ENCODE measurements at regions not wholly inside any gene's neighbourhood (a gene's known extent, or its start where the extent isn't known, plus 50 kb on each side); places are given as distances from the start of the nearest gene placed in this dataset.

DNA sequence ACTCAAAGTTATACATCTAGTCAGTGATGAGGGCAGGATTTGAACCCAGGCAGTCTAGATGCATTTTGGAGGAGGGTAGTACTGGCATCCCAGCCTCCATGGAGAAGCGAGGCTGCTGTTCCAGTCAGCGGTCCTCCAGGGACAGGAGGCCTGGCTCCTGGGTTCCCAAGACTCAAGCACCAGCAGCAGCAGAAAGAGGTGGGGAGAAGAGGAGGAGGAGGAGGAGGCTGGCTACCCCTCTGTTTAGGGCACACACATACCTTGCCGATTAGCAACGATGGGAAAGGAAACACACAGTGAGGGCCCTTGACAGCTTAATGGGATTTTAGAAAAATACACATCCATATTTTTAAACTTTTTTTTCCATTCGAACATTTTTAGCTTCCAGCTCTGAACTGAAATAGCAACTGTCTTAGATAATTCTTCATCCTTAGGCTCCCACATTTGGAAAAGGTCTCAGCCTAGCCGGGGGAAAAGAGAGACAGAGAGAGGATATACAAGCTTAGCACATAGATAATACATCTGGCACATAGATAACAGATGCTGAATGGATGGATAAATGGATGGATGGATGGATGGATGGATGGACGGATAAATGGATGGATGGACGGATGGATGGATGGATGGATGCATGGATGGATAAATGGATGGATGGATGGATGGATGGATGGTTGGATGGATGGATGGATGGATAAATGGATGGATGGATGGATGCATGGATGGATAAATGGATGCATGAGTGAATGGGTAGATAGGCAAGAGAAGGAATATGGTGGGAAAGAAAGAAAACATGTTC lies 87.9 kb downstream of the LBH start:
- TF ChIP-seq, protein P1, sequence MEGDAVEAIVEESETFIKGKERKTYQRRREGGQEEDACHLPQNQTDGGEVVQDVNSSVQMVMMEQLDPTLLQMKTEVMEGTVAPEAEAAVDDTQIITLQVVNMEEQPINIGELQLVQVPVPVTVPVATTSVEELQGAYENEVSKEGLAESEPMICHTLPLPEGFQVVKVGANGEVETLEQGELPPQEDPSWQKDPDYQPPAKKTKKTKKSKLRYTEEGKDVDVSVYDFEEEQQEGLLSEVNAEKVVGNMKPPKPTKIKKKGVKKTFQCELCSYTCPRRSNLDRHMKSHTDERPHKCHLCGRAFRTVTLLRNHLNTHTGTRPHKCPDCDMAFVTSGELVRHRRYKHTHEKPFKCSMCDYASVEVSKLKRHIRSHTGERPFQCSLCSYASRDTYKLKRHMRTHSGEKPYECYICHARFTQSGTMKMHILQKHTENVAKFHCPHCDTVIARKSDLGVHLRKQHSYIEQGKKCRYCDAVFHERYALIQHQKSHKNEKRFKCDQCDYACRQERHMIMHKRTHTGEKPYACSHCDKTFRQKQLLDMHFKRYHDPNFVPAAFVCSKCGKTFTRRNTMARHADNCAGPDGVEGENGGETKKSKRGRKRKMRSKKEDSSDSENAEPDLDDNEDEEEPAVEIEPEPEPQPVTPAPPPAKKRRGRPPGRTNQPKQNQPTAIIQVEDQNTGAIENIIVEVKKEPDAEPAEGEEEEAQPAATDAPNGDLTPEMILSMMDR (IDR thresholded peaks at IDR 0.05; ENCODE audit: insufficient read depth, missing control alignments), result no peak
- FAIRE-seq, result no peak
- DNase-seq (ENCODE audit: insufficient read length, low spot score), result no peak

DNA sequence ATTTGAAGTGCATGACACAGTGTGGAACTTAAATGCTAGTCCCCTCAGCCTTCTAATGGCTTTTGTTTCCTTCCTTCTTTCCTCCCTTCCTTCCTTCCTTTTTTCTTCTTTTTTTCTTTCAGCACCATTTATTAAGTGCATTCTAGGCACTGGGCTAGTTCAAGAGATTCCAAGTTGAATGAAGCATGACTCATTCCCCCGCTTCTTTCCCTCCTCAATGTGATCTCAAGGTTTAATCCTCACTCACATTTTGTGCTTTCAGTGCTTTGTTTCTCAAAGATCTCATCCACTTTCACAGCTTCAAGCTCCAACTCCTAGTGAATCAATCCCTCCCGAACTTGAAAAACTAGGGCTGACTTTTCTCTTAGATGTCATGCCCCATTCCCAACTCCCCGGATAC lies 90.1 kb downstream of the LBH start:
- TF ChIP-seq, protein P1 (IDR thresholded peaks at IDR 0.05; ENCODE audit: insufficient read depth, missing control alignments), result no peak
- DNase-seq (ENCODE audit: insufficient read length, low spot score), result no peak
- no peak for FAIRE-seq

DNA sequence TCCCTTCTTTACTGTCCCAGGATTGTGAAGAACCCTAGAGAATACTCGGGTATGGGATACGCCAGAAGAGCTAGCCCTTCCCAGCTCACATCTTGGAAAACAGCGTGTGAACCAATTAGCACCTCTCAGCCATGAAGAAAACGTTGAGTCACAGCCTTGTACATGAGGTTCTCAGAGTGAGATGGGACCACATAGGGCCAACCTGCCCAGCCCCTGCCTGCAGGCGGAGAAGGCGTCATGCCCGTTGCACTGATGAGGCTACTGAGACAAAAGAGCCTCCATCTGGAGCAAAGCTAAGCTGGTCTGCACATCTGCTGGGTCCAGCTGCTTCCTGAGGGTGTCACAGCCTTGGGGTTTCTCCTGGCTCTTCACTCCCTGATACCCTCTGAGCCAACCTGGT lies 92.2 kb downstream of the LBH start:
- no peak for FAIRE-seq
- TF ChIP-seq, protein P1 (IDR thresholded peaks at IDR 0.05; ENCODE audit: insufficient read depth, missing control alignments), result no peak
- DNase-seq (ENCODE audit: insufficient read length, low spot score), result no peak

DNA sequence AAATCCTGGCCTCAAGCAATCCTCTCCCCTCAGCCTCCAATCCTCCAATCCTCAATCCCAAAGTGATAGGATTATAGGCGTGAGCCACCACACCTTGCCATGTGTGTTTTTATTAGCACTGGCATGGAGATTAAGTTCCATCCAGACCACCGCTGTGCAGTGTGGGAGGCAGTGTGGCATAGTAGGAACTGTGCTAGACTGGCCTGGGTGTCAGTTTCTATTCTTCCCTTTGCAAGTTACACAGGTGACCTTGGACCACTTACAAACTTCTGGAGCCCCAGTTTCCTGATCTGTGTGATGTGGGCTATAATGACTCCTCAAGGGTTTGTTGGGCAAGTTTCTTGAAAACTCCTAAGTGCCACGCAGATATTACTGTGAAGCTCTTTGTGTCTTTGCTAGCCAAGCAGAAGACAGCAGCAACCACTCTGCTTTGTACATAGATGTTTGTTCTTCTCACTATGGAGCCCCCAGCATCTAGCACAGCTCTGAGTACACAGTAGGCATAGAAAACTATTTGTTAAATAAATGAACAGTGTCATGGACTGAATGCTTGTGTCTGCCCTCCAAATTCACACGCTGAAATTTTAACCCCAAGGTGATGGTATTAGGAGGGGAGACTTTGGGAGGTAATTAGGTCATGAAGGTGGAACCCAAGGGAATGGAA lies 93.0 kb downstream of the LBH start:
- DNase-seq (ENCODE audit: insufficient read length, low spot score) (no peak), FAIRE-seq (no peak)
- TF ChIP-seq, protein P1 (IDR thresholded peaks at IDR 0.05; ENCODE audit: insufficient read depth, missing control alignments), result no peak

DNA sequence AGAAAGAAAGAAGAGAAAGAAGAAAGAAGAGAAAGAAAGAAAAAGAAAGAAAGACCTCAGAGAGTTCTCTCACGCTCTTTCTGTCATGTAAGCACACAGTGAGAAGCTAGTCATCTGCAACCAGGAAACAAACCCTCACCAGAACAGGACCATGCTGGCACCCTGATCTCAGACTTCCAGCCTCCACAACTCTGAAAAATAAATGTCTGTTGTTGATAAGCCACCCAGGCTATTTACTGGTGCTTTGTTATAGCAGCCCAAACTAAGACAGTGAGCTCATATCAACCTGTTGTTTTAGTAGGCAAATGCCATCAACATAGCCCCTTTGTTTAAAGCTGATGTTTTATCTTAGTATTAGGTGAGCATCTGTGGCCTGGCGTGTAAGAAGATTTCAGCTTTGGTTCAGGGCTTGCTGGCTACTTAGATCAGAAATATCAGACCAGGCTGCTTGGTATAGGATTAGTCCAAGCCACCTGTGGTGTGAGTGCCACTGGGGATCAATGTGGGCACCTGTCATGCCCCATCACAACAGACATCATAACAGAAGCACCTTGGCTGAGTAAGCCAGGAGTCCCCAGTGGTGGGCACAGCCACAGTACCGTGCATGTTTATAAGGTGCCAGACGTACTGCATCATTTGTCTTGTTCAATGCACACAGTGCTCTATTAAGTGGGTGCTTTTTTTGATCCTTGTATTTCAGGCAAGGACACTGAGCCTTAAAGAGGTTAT lies 94.4 kb downstream of the LBH start:
- TF ChIP-seq, protein P1 (IDR thresholded peaks at IDR 0.05; ENCODE audit: insufficient read depth, missing control alignments), result no peak
- peak; percentile 90 for FAIRE-seq
- DNase-seq (ENCODE audit: insufficient read length, low spot score), result peak; percentile 47

DNA sequence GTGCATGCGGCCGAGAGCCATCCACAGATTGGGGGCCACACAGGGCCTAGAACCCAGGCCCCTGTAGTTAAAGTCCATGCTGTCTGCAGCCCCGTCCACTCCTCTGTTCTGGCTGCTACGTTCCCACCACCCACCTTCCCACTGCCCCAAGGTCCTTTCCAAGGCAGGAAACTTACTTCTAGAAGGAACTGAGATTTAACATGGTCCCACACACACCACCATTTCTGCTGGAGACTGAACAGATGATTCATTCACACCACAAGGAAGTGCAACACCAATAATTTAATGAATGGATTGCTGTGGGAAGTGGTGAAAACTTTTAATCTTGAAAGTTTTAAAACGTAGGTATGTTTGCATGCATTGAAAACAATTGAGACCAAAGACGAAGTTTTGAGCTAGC lies 95.2 kb downstream of the LBH start:
- DNase-seq (ENCODE audit: insufficient read length, low spot score) (no peak), FAIRE-seq (no peak)
- TF ChIP-seq, protein P1 (IDR thresholded peaks at IDR 0.05; ENCODE audit: insufficient read depth, missing control alignments), result no peak
